ENCODE measurements at regions not wholly inside any gene's neighbourhood (a gene's known extent, or its start where the extent isn't known, plus 50 kb on each side); places are given as distances from the start of the nearest gene placed in this dataset.
"Not testable (repeated sequence)": the region's sequence is repeated elsewhere in the genome, so short reads cannot be mapped to it uniquely, and the experiment has no call there.

- intact Hi-C loops (cut with DNase I) = no loop called here
- DNase-seq (no peak), ATAC-seq (ENCODE audit: poor library complexity) (no peak)
These were observed 230.8 kb downstream of the CYLC2 start for GRCh38 chr9:103225702-103226646.

- DNase-seq = no peak
- no peak for ATAC-seq (ENCODE audit: poor library complexity)
- intact Hi-C loops (cut with DNase I) = no loop called here
These were observed 231.5 kb downstream of the CYLC2 start for GRCh38 chr9:103226647-103227013.

- intact Hi-C loops (cut with DNase I); ATAC-seq (ENCODE audit: poor library complexity); DNase-seq: not testable (repeated sequence)
These were observed 242.5 kb downstream of the CYLC2 start for GRCh38 chr9:103237571-103238109.

- no peak for DNase-seq
- intact Hi-C loops (cut with DNase I) = no loop called here
- no peak for ATAC-seq (ENCODE audit: poor library complexity)
These were observed 246.9 kb downstream of the CYLC2 start for GRCh38 chr9:103242025-103242424.

GRCh38 chr9:103242486-103242885 is 247.4 kb downstream of the CYLC2 start:
- no peak for DNase-seq
- intact Hi-C loops (cut with DNase I) = no loop called here
- ATAC-seq (ENCODE audit: poor library complexity) = no peak

GRCh38 chr9:103243553-103243952 is 248.4 kb downstream of the CYLC2 start:
- ATAC-seq (ENCODE audit: poor library complexity) = no peak
- intact Hi-C loops (cut with DNase I) = no loop called here
- DNase-seq = no peak

- DNase-seq (no peak), ATAC-seq (ENCODE audit: poor library complexity) (no peak)
- intact Hi-C loops (cut with DNase I) = no loop called here
These were observed 250.2 kb downstream of the CYLC2 start for GRCh38 chr9:103245369-103245768.

- ATAC-seq (ENCODE audit: poor library complexity) (no peak), DNase-seq (no peak)
- intact Hi-C loops (cut with DNase I) = no loop called here
These were observed 266.8 kb downstream of the CYLC2 start for GRCh38 chr9:103261951-103262350.

- ATAC-seq (ENCODE audit: poor library complexity) (no peak), DNase-seq (no peak)
- intact Hi-C loops (cut with DNase I) = no loop called here
These were observed 270.9 kb downstream of the CYLC2 start for GRCh38 chr9:103266064-103266463.

GRCh38 chr9:103277240-103277639 is 282.1 kb downstream of the CYLC2 start:
- intact Hi-C loops (cut with DNase I) = no loop called here
- DNase-seq (no peak), ATAC-seq (ENCODE audit: poor library complexity) (no peak)

- ATAC-seq (ENCODE audit: poor library complexity) (no peak), DNase-seq (no peak)
- intact Hi-C loops (cut with DNase I) = no loop called here
These were observed 286.0 kb downstream of the CYLC2 start for GRCh38 chr9:103281126-103281525.

GRCh38 chr9:103287361-103287760 is 292.2 kb downstream of the CYLC2 start:
- ATAC-seq (ENCODE audit: poor library complexity) (no peak), DNase-seq (no peak)
- intact Hi-C loops (cut with DNase I) = no loop called here

- DNase-seq (no peak), ATAC-seq (ENCODE audit: poor library complexity) (no peak)
- intact Hi-C loops (cut with DNase I) = no loop called here
These were observed 301.1 kb downstream of the CYLC2 start for GRCh38 chr9:103296189-103296588.

- DNase-seq = no peak
- ATAC-seq (ENCODE audit: poor library complexity) = no peak
- intact Hi-C loops (cut with DNase I) = no loop called here
These were observed 305.9 kb downstream of the CYLC2 start for GRCh38 chr9:103301051-103301450.

- ATAC-seq (ENCODE audit: poor library complexity) = no peak
- intact Hi-C loops (cut with DNase I) = no loop called here
- DNase-seq = no peak
These were observed 309.7 kb downstream of the CYLC2 start for GRCh38 chr9:103304797-103305196.

- ATAC-seq (ENCODE audit: poor library complexity) = no peak
- intact Hi-C loops (cut with DNase I) = no loop called here
These were observed 324.8 kb downstream of the CYLC2 start for GRCh38 chr9:103319979-103320378.

GRCh38 chr9:103323699-103324098 is 328.6 kb downstream of the CYLC2 start:
- DNase-seq (no peak), ATAC-seq (ENCODE audit: poor library complexity) (no peak)
- intact Hi-C loops (cut with DNase I) = no loop called here

More at GRCh38 chr9:103319979-103320378, 324.8 kb downstream of the CYLC2 start:
- no peak for DNase-seq

GRCh38 chr9:103335461-103335860 is 340.3 kb downstream of the CYLC2 start:
- DNase-seq (no peak), ATAC-seq (ENCODE audit: poor library complexity) (no peak)
- intact Hi-C loops (cut with DNase I) = no loop called here

GRCh38 chr9:103355000-103355399 is 359.9 kb downstream of the CYLC2 start:
- no peak for DNase-seq
- no peak for ATAC-seq (ENCODE audit: poor library complexity)
- intact Hi-C loops (cut with DNase I) = no loop called here

GRCh38 chr9:103357980-103358379 is 362.8 kb downstream of the CYLC2 start:
- DNase-seq; intact Hi-C loops (cut with DNase I); ATAC-seq (ENCODE audit: poor library complexity): not testable (repeated sequence)
